Mesendoderm (in vitro differentiated cells): ENCODE measurements at regions not wholly inside any gene's neighbourhood (a gene's known extent, or its start where the extent isn't known, plus 50 kb on each side); places are given as distances from the start of the nearest gene placed in this dataset.
A peak's percentile ranks its signal among the peaks of the same experiment; 100 is the strongest.

ENCODE experiments used
- DNase-seq: peaks from one replicate; pipeline ENCODE4 v3.0.0; 2013
- H2AK5ac ChIP-seq: 2 replicates; pipeline ENCODE4 v1.6.1; 2013; ENCODE audit warnings: low read length, inconsistent platforms
- H2BK120ac ChIP-seq: 2 replicates; pipeline ENCODE4 v1.6.1; 2013; ENCODE audit warnings: low read depth, mild to moderate bottlenecking, low read length, moderate library complexity, mixed read lengths
- H2BK15ac ChIP-seq: replicated peaks from 2 replicates; pipeline ENCODE4 v1.6.1; 2013; ENCODE audit warnings: low read depth, mild to moderate bottlenecking, moderate library complexity
- H2BK5ac ChIP-seq: 2 replicates; pipeline ENCODE4 v1.6.1; 2013; ENCODE audit warnings: low read length, inconsistent platforms
- H3K18ac ChIP-seq: 2 replicates; pipeline ENCODE4 v1.6.1; 2013; ENCODE audit warnings: mild to moderate bottlenecking, low read length, mixed read lengths
- H3K23ac ChIP-seq: one replicate; pipeline ENCODE4 v1.6.1; 2013; ENCODE audit warnings: low read length
- H3K27ac ChIP-seq: 2 replicates; pipeline ENCODE4 v1.5.1; 2013; ENCODE audit warnings: low read depth, mild to moderate bottlenecking, inconsistent platforms, low read length, moderate library complexity
- H3K27me3 ChIP-seq: 2 replicates; pipeline ENCODE4 v1.6.1; 2013; ENCODE audit warnings: low read length, control low read depth, mild to moderate bottlenecking, inconsistent platforms; ENCODE audit not compliant: insufficient read depth, poor library complexity
- H3K36me3 ChIP-seq: 2 replicates; pipeline ENCODE4 v1.6.1; 2013; ENCODE audit warnings: low read length, inconsistent platforms; ENCODE audit not compliant: control insufficient read depth, insufficient read depth
- H3K4ac ChIP-seq: one replicate; pipeline ENCODE4 v1.6.1; 2013; ENCODE audit warnings: low read depth, mild to moderate bottlenecking, low read length, moderate library complexity
- H3K4me1 ChIP-seq: 2 replicates; pipeline ENCODE4 v1.6.1; 2013; ENCODE audit warnings: low read depth, low read length, inconsistent platforms; ENCODE audit not compliant: control insufficient read depth
- H3K4me2 ChIP-seq: 2 replicates; pipeline ENCODE4 v1.6.1; 2013; ENCODE audit warnings: low read length
- H3K4me3 ChIP-seq: 2 replicates; pipeline ENCODE4 v1.5.1; 2013; ENCODE audit warnings: mild to moderate bottlenecking, low read length
- H3K56ac ChIP-seq: one replicate; pipeline ENCODE4 v1.6.1; 2013; ENCODE audit warnings: low read length
- H3K79me1 ChIP-seq: 2 replicates; pipeline ENCODE4 v1.6.1; 2013; ENCODE audit warnings: low read length, inconsistent platforms
- H3K79me2 ChIP-seq: 2 replicates; pipeline ENCODE4 v1.6.1; 2013; ENCODE audit warnings: mild to moderate bottlenecking, low read length; ENCODE audit not compliant: control insufficient read depth, insufficient read depth
- H3K9ac ChIP-seq: 2 replicates; pipeline ENCODE4 v1.6.1; 2013; ENCODE audit warnings: low read length, inconsistent platforms
- H4K5ac ChIP-seq: one replicate; pipeline ENCODE4 v1.6.1; 2013; ENCODE audit warnings: low read length
- H4K8ac ChIP-seq: one replicate; pipeline ENCODE4 v1.6.1; 2013; ENCODE audit warnings: low read depth, mild to moderate bottlenecking, control low read depth, low read length, moderate library complexity
- WGBS: extraction: QIAGEN DNeasy Blood & Tissue Kit; methylation state at CpG from one replicate; pipeline ENCODE4 v1.1.7; 2013; ENCODE audit warnings: low lambda C conversion rate, missing lambda C conversion rate; ENCODE audit not compliant: insufficient coverage; ENCODE audit errors: extremely low coverage; 5-methylcytosine and 5-hydroxymethylcytosine counted together

- no peak overlapping the region for H3K27ac ChIP-seq
- no peaks in the 10 kb centered on the region for H3K79me1 ChIP-seq
- H4K8ac ChIP-seq: no peak overlapping the region
- H3K4me2 ChIP-seq: no peak overlapping the region
- no peaks in the 10 kb centered on the region for H3K79me2 ChIP-seq
- no peak overlapping the region for H3K9ac ChIP-seq
- H3K18ac ChIP-seq: no peak overlapping the region
- no peak overlapping the region for H2BK120ac ChIP-seq
- no peak overlapping the region for H4K5ac ChIP-seq
- no peak for DNase-seq
- H3K23ac ChIP-seq: no peak overlapping the region
- no peak overlapping the region for H3K4ac ChIP-seq
- H2AK5ac ChIP-seq: no peak overlapping the region
- H3K4me3 ChIP-seq: no peak overlapping the region
- WGBS: no CpG with 5 or more reads among the region's 1 CpG
- H3K27me3 ChIP-seq: no peaks in the 10 kb centered on the region
- H3K56ac ChIP-seq: no peak overlapping the region
- no peak overlapping the region for H2BK5ac ChIP-seq
- H2BK15ac ChIP-seq: no peak overlapping the region
- H3K36me3 ChIP-seq: no peaks in the 10 kb centered on the region
- H3K4me1 ChIP-seq: no peaks in the 10 kb centered on the region
Measured at GRCh38 chr14:49527221-49527620, 59.0 kb downstream of the RPS29 start.

- Histone ChIP-seq H2BK120ac (no peak overlapping the region), H2BK15ac (no peak overlapping the region), H3K27me3 (no peaks in the 10 kb centered on the region), H3K4me3 (no peak overlapping the region), H4K8ac (no peak overlapping the region), H2AK5ac (no peak overlapping the region), H3K27ac (no peak overlapping the region), H3K23ac (no peak overlapping the region), H3K4me1 (no peaks in the 10 kb centered on the region), H3K56ac (no peak overlapping the region), H4K5ac (no peak overlapping the region), H3K79me2 (no peaks in the 10 kb centered on the region), H3K4ac (no peak overlapping the region), H3K4me2 (no peak overlapping the region), H3K9ac (no peak overlapping the region), H3K18ac (no peak overlapping the region), H2BK5ac (no peak overlapping the region), H3K79me1 (no peaks in the 10 kb centered on the region), H3K36me3 (no peaks in the 10 kb centered on the region)
- peak; percentile 64 for DNase-seq
Measured at GRCh38 chr14:49526101-49526500, 60.1 kb downstream of the RPS29 start.

GRCh38 chr14:49516286-49516685, 69.9 kb downstream of the RPS29 start:
- no CpG with 5 or more reads among the region's 3 CpGs for WGBS
- no peaks in the 10 kb centered on the region for H3K4me1 ChIP-seq
- no peak overlapping the region for H3K4me2 ChIP-seq
- no peak overlapping the region for H3K4me3 ChIP-seq
- H3K79me2 ChIP-seq: no peaks in the 10 kb centered on the region
- H3K56ac ChIP-seq: no peak overlapping the region
- H3K9ac ChIP-seq: no peak overlapping the region
- H2AK5ac ChIP-seq: no peak overlapping the region
- no peak overlapping the region for H2BK5ac ChIP-seq
- no peaks in the 10 kb centered on the region for H3K27me3 ChIP-seq
- no peak overlapping the region for H3K18ac ChIP-seq
- H3K4ac ChIP-seq: no peak overlapping the region
- H2BK15ac ChIP-seq: no peak overlapping the region
- H4K5ac ChIP-seq: no peak overlapping the region
- H3K36me3 ChIP-seq: no peaks in the 10 kb centered on the region
- no peak overlapping the region for H3K23ac ChIP-seq
- no peak overlapping the region for H3K27ac ChIP-seq
- H2BK120ac ChIP-seq: no peak overlapping the region
- no peaks in the 10 kb centered on the region for H3K79me1 ChIP-seq
- no peak overlapping the region for H4K8ac ChIP-seq
- DNase-seq: no peak

GRCh38 chr14:49512571-49512970, 73.6 kb downstream of the RPS29 start:
- Histone ChIP-seq H2BK5ac (no peak overlapping the region), H2AK5ac (no peak overlapping the region), H3K79me2 (no peaks in the 10 kb centered on the region), H3K4ac (no peak overlapping the region), H3K56ac (no peak overlapping the region), H3K27me3 (no peaks in the 10 kb centered on the region), H3K4me3 (no peak overlapping the region), H3K27ac (no peak overlapping the region), H3K9ac (no peak overlapping the region), H3K4me1 (no peaks in the 10 kb centered on the region), H4K5ac (no peak overlapping the region), H3K23ac (no peak overlapping the region), H2BK120ac (no peak overlapping the region), H3K36me3 (no peaks in the 10 kb centered on the region), H3K18ac (no peak overlapping the region), H3K4me2 (no peak overlapping the region), H2BK15ac (no peak overlapping the region), H3K79me1 (no peaks in the 10 kb centered on the region), H4K8ac (no peak overlapping the region)
- DNase-seq: no peak

- Histone ChIP-seq H3K4me2 (no peak overlapping the region), H3K56ac (no peak overlapping the region)
- WGBS: no CpG with 5 or more reads among the region's 3 CpGs
Measured at GRCh38 chr14:49512147-49512551, 74.0 kb downstream of the RPS29 start.

GRCh38 chr14:49508124-49508523, 78.1 kb downstream of the RPS29 start:
- no peak overlapping the region for H4K5ac ChIP-seq
- no peaks in the 10 kb centered on the region for H3K4me1 ChIP-seq
- no peak overlapping the region for H2BK5ac ChIP-seq
- H3K79me2 ChIP-seq: no peaks in the 10 kb centered on the region
- H2BK15ac ChIP-seq: no peak overlapping the region
- H3K27ac ChIP-seq: no peak overlapping the region
- H3K4me2 ChIP-seq: no peak overlapping the region
- no peaks in the 10 kb centered on the region for H3K27me3 ChIP-seq
- DNase-seq: no peak
- no peak overlapping the region for H3K23ac ChIP-seq
- H3K79me1 ChIP-seq: no peaks in the 10 kb centered on the region
- H3K36me3 ChIP-seq: no peaks in the 10 kb centered on the region
- no peak overlapping the region for H4K8ac ChIP-seq
- no peak overlapping the region for H3K18ac ChIP-seq
- no peak overlapping the region for H3K4me3 ChIP-seq
- no peak overlapping the region for H3K56ac ChIP-seq
- H2AK5ac ChIP-seq: no peak overlapping the region
- no peak overlapping the region for H2BK120ac ChIP-seq
- no peak overlapping the region for H3K4ac ChIP-seq
- H3K9ac ChIP-seq: no peak overlapping the region

More at GRCh38 chr14:49512147-49512551, 74.0 kb downstream of the RPS29 start:
- Histone ChIP-seq H3K18ac (no peak overlapping the region), H3K9ac (no peak overlapping the region), H4K8ac (no peak overlapping the region), H4K5ac (no peak overlapping the region), H3K27ac (no peak overlapping the region), H3K27me3 (no peaks in the 10 kb centered on the region), H3K23ac (no peak overlapping the region), H2BK15ac (no peak overlapping the region), H3K79me2 (no peaks in the 10 kb centered on the region), H3K4me1 (no peaks in the 10 kb centered on the region), H3K4ac (no peak overlapping the region), H2BK5ac (no peak overlapping the region), H3K36me3 (no peaks in the 10 kb centered on the region), H3K4me3 (no peak overlapping the region), H2AK5ac (no peak overlapping the region), H2BK120ac (no peak overlapping the region), H3K79me1 (no peaks in the 10 kb centered on the region)
- no peak for DNase-seq
